ENCODE measurements at regions not wholly inside any gene's neighbourhood (a gene's known extent, or its start where the extent isn't known, plus 50 kb on each side); places are given as distances from the start of the nearest gene placed in this dataset.

DNA sequence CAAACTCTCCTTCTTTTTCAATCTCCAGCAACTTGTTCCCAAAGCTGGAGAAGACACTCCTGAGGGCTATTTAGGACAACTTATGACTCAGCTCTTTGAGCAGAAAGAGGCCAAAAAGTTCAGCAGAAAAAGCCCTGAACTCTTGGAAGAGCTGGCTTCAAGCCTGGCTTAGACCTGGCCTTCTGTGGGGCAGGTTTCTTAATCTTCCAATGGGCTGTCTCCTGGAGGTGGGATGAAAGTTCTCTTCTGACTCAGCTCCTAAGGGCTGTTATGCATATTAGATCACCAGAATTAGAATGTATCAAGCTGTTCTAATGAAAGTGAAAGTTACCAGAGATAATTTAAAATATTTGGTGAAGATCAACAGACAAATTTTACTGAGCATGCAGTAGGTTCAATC is 129.4 kb downstream of the RAD51AP2 start:
- Histone ChIP-seq H3K9me3 (ENCODE audit: control insufficient read depth, low read depth, low read length) (no peaks in the 10 kb centered on the region), H3K18ac (ENCODE audit: insufficient read length, low read depth, low read length) (no peak overlapping the region), H2AK5ac (ENCODE audit: insufficient read length, low read length) (no peak overlapping the region), H3K4me2 (ENCODE audit: insufficient read depth, insufficient read length, low read length) (no peak overlapping the region), H2BK12ac (ENCODE audit: insufficient read length, low read depth, low read length) (no peak overlapping the region), H4K8ac (replicated peaks; ENCODE audit: insufficient read length, low read depth, low read length) (no peak overlapping the region), H3K9ac (ENCODE audit: extremely low read depth, insufficient read length, low read length) (no peak overlapping the region), H4K20me1 (ENCODE audit: control insufficient read depth, insufficient read depth, insufficient read length) (no peaks in the 10 kb centered on the region), H2BK15ac (ENCODE audit: low read depth, low read length) (no peak overlapping the region), H2AFZ (ENCODE audit: low read length) (no peak overlapping the region), H3T11ph (ENCODE audit: low read length) (no peak overlapping the region), H3K79me2 (ENCODE audit: insufficient read depth, low read length) (no peaks in the 10 kb centered on the region), H3K27ac (ENCODE audit: insufficient read length, low read depth, low read length) (no peak overlapping the region), H3K14ac (ENCODE audit: insufficient read depth, low read length) (no peak overlapping the region), H2BK20ac (ENCODE audit: low read depth, low read length, poor library complexity, severe bottlenecking) (no peak overlapping the region), H3K79me1 (ENCODE audit: insufficient read depth, low read depth, low read length, poor library complexity, severe bottlenecking) (no peaks in the 10 kb centered on the region), H3K23ac (ENCODE audit: insufficient read length, low read depth, low read length) (no peak overlapping the region), H3K27me3 (ENCODE audit: insufficient read depth, low read length) (no peaks in the 10 kb centered on the region), H4K5ac (ENCODE audit: insufficient read length, low read depth, low read length) (no peak overlapping the region), H2BK120ac (ENCODE audit: low read depth, low read length, poor library complexity, severe bottlenecking) (no peak overlapping the region), H2BK5ac (ENCODE audit: insufficient read length, low read length) (no peak overlapping the region), H3K4me1 (ENCODE audit: insufficient read depth, low read length) (no peaks in the 10 kb centered on the region), H4K91ac (ENCODE audit: insufficient read length, low read depth, low read length) (no peak overlapping the region), H3K56ac (ENCODE audit: insufficient read length, low read depth, low read length) (no peak overlapping the region), H3K4ac (ENCODE audit: low read depth, low read length) (no peak overlapping the region), H3K23me2 (ENCODE audit: insufficient read length, low read depth, low read length, poor library complexity, severe bottlenecking) (no peaks in the 10 kb centered on the region)
- DNase-seq = no peak
- H3K9me3 Mint-ChIP-seq = no peaks in the 10 kb centered on the region
- TF ChIP-seq, protein P1, sequence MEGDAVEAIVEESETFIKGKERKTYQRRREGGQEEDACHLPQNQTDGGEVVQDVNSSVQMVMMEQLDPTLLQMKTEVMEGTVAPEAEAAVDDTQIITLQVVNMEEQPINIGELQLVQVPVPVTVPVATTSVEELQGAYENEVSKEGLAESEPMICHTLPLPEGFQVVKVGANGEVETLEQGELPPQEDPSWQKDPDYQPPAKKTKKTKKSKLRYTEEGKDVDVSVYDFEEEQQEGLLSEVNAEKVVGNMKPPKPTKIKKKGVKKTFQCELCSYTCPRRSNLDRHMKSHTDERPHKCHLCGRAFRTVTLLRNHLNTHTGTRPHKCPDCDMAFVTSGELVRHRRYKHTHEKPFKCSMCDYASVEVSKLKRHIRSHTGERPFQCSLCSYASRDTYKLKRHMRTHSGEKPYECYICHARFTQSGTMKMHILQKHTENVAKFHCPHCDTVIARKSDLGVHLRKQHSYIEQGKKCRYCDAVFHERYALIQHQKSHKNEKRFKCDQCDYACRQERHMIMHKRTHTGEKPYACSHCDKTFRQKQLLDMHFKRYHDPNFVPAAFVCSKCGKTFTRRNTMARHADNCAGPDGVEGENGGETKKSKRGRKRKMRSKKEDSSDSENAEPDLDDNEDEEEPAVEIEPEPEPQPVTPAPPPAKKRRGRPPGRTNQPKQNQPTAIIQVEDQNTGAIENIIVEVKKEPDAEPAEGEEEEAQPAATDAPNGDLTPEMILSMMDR (conservative IDR thresholded peaks at IDR 0.05) = no peak
- no peaks in the 10 kb centered on the region; a peak in 1 of 4 replicates for H3K4me1 Mint-ChIP-seq
- no peaks in the 10 kb centered on the region for H3K36me3 Mint-ChIP-seq (ENCODE audit: insufficient read depth in 1 of 3, low read depth in 3 of 3)
- H3K4me3 Mint-ChIP-seq = no peak overlapping the region
- no peak overlapping the region; a peak in 1 of 7 replicates for H3K27ac Mint-ChIP-seq
- H3K27me3 Mint-ChIP-seq (ENCODE audit: low read depth) = no peaks in the 10 kb centered on the region

Measured in H9 (cell line).